SK-N-SH (cell line): ENCODE measurements at regions not wholly inside any gene's neighbourhood (a gene's known extent, or its start where the extent isn't known, plus 50 kb on each side); places are given as distances from the start of the nearest gene placed in this dataset.

ENCODE experiments used
- CTCF ChIA-PET: fragments of 300-600, 350-600 bp; formaldehyde crosslinking; extraction: SDS; loops from one replicate; lab custom pipeline; 2021; lab: Yijun Ruan, JAX
- POLR2A ChIA-PET: fragments of 350-600 bp; sonication (Branson Sonifier 250); formaldehyde crosslinking; extraction: SDS; loops from one replicate; lab custom pipeline; 2020; ENCODE audit warnings: antibody characterized with exemption, inconsistent platforms; lab: Yijun Ruan, JAX
- DNase-seq: peaks from one replicate; pipeline ENCODE4 v3.0.0; 2012
- H2AFZ ChIP-seq: fragments of 200-600 bp; sonication (generic); 2 replicates; pipeline ENCODE4 v1.8.1; 2016; ENCODE audit warnings: antibody characterized with exemption, mild to moderate bottlenecking, low read depth
- H3F3A ChIP-seq: fragments of 200-600 bp; sonication (generic); replicated peaks from 2 replicates; pipeline ENCODE3; 2016; ENCODE audit warnings: antibody characterized with exemption, mild to moderate bottlenecking; ENCODE audit not compliant: insufficient read depth
- H3K27ac ChIP-seq, 2 experiments: fragments of 200-500 bp in 1 of 2; fragments of 200-600 bp in 1 of 2; sonication (Bioruptor generic) in 1 of 2; sonication (generic), shearing (Covaris generic) in 1 of 2; 2 replicates each; pipeline versions ENCODE4 v1.5.1 to v1.6.1; 2014 to 2016; ENCODE audit warnings: low read depth in 2 of 2, inconsistent platforms in 1 of 2, low read length in 1 of 2, mild to moderate bottlenecking in 1 of 2, mixed read lengths in 1 of 2
- H3K27me3 ChIP-seq: fragments of 200-600 bp; sonication (generic), shearing (Covaris generic); 2 replicates; pipeline ENCODE4 v1.6.1; 2016; ENCODE audit warnings: mixed run types; ENCODE audit not compliant: insufficient read depth
- H3K36me3 ChIP-seq, 2 experiments: fragments of 200-500 bp in 1 of 2; fragments of 200-600 bp in 1 of 2; sonication (Bioruptor generic) in 1 of 2; sonication (generic) in 1 of 2; replicated peaks in 1 of 2; 2 replicates each; pipeline versions ENCODE3 to v1.5.1; 2014 to 2016; ENCODE audit warnings: low read length in 1 of 2, mild to moderate bottlenecking in 1 of 2; ENCODE audit not compliant: insufficient read depth in 2 of 2, control insufficient read depth in 1 of 2
- H3K4me1 ChIP-seq, 2 experiments: fragments of 200-500 bp in 1 of 2; fragments of 200-600 bp in 1 of 2; sonication (Bioruptor generic) in 1 of 2; sonication (generic), shearing (Covaris generic) in 1 of 2; 2 replicates each; pipeline versions ENCODE4 v1.5.1 to v1.6.1; 2014 to 2016; ENCODE audit warnings: low read depth in 1 of 2, low read length in 1 of 2, mixed run types in 1 of 2; ENCODE audit not compliant: insufficient read depth in 2 of 2, control insufficient read depth in 1 of 2
- H3K4me2 ChIP-seq: fragments of 200-600 bp; sonication (generic), shearing (Covaris generic); 2 replicates; pipeline ENCODE4 v1.6.1; 2017; ENCODE audit warnings: mixed run types
- H3K4me3 ChIP-seq, 2 experiments: fragments of 200-500 bp in 1 of 2; fragments of 200-600 bp in 1 of 2; sonication (Bioruptor generic) in 1 of 2; sonication (generic), shearing (Covaris generic) in 1 of 2; 2 replicates each; pipeline versions ENCODE4 v1.5.1 to v1.8.1; 2014 to 2016; ENCODE audit warnings: low read depth in 2 of 2, inconsistent platforms in 1 of 2, low read length in 1 of 2, mild to moderate bottlenecking in 1 of 2, mixed read lengths in 1 of 2, moderate library complexity in 1 of 2
- H3K79me2 ChIP-seq: fragments of 200-600 bp; sonication (generic); 2 replicates; pipeline ENCODE4 v1.8.1; 2017; ENCODE audit warnings: mild to moderate bottlenecking; ENCODE audit not compliant: insufficient read depth
- H3K9ac ChIP-seq: fragments of 200-600 bp; sonication (generic); 2 replicates; pipeline ENCODE4 v1.6.1; 2017; ENCODE audit warnings: mixed run types
- H3K9me2 ChIP-seq: fragments of 200-600 bp; sonication (generic); 2 replicates; pipeline ENCODE4 v1.6.1; 2017; ENCODE audit warnings: mixed run types
- H3K9me3 ChIP-seq: fragments of 200-600 bp; sonication (generic); 2 replicates; pipeline ENCODE4 v1.6.1; 2017; ENCODE audit warnings: mixed run types, mild to moderate bottlenecking, moderate library complexity
- H4K20me1 ChIP-seq: fragments of 200-600 bp; sonication (generic); 2 replicates; pipeline ENCODE4 v1.6.1; 2017; ENCODE audit warnings: mild to moderate bottlenecking, mixed run types; ENCODE audit not compliant: insufficient read depth
- CTCF ChIP-seq: fragments of 200-600 bp; sonication (generic); IDR thresholded peaks from 2 replicates; pipeline ENCODE4 v1.6.1; 2017; ENCODE audit warnings: antibody characterized with exemption, mild to moderate bottlenecking, moderate library complexity
- EP300 ChIP-seq, 2 experiments: IDR thresholded peaks; 2 replicates each; pipeline versions ENCODE4 v1.4.0 to v1.6.1; 2012; ENCODE audit warnings: borderline replicate concordance in 1 of 2, low read depth in 1 of 2, low read length in 1 of 2
- FOSL2 ChIP-seq: IDR thresholded peaks from 2 replicates; pipeline ENCODE4 v1.4.0; 2012; ENCODE audit warnings: low read depth, mild to moderate bottlenecking, moderate library complexity, borderline replicate concordance
- FOXJ3 ChIP-seq: sonication (generic); formaldehyde crosslinking; IDR thresholded peaks from 2 replicates; pipeline ENCODE4 v1.5.1; 2020; ENCODE audit warnings: mild to moderate bottlenecking, missing genetic modification reagents
- GATA2 ChIP-seq: sonication (generic); formaldehyde crosslinking; IDR thresholded peaks from 2 replicates; pipeline ENCODE4 v1.5.0; 2020; ENCODE audit warnings: mild to moderate bottlenecking, missing genetic modification reagents
- IRF3 ChIP-seq: fragments of 150-350 bp; IDR thresholded peaks from 2 replicates; pipeline ENCODE4 v1.6.1; 2016; ENCODE audit warnings: mild to moderate bottlenecking, low read depth, low read length
- JUND ChIP-seq: IDR thresholded peaks from 2 replicates; pipeline ENCODE4 v1.4.0; 2012
- MAX ChIP-seq: IDR thresholded peaks from 2 replicates; pipeline ENCODE4 v1.4.0; 2012; ENCODE audit warnings: low read depth
- MXI1 ChIP-seq: IDR thresholded peaks from 2 replicates; pipeline ENCODE4 v1.6.1; 2012; ENCODE audit warnings: mild to moderate bottlenecking, low read depth, low read length, improper control_type of control experiment
- NFIC ChIP-seq: IDR thresholded peaks from 2 replicates; pipeline ENCODE4 v1.4.0; 2012; ENCODE audit warnings: borderline replicate concordance
- PBX3 ChIP-seq: IDR thresholded peaks from 2 replicates; pipeline ENCODE4; 2012
- POLR2AphosphoS5 ChIP-seq: IDR thresholded peaks from 2 replicates; pipeline ENCODE4 v1.6.1; 2012; ENCODE audit warnings: low read depth, low read length
- REST ChIP-seq: IDR thresholded peaks from 2 replicates; pipeline ENCODE4 v1.6.1; 2012; ENCODE audit warnings: mild to moderate bottlenecking, low read depth, low read length, moderate library complexity
- RXRA ChIP-seq: IDR thresholded peaks from 2 replicates; pipeline ENCODE4 v1.4.0; 2012; ENCODE audit warnings: low read depth, mild to moderate bottlenecking, borderline replicate concordance
- SIN3A ChIP-seq: IDR thresholded peaks from 2 replicates; pipeline ENCODE4 v1.6.1; 2012; ENCODE audit warnings: low read depth, mild to moderate bottlenecking, low read length, moderate library complexity, borderline replicate concordance
- SMC3 ChIP-seq: IDR thresholded peaks from 2 replicates; pipeline ENCODE4 v1.6.1; 2012; ENCODE audit warnings: low read depth, low read length, improper control_type of control experiment
- TAF1 ChIP-seq: IDR thresholded peaks from 2 replicates; pipeline ENCODE4 v1.6.1; 2012; ENCODE audit warnings: low read depth, mild to moderate bottlenecking, low read length, moderate library complexity, borderline replicate concordance
- TCF12 ChIP-seq: IDR thresholded peaks from 2 replicates; pipeline ENCODE4 v1.4.0; 2012
- USF1 ChIP-seq: IDR thresholded peaks from 2 replicates; pipeline ENCODE4 v1.4.0; 2012; ENCODE audit warnings: low read depth, borderline replicate concordance
- USF2 ChIP-seq: fragments of 150-350 bp; IDR thresholded peaks from 2 replicates; pipeline ENCODE4 v1.6.1; 2017; ENCODE audit warnings: antibody characterized with exemption, low read length, low read depth, borderline replicate concordance
- ZBTB33 ChIP-seq: IDR thresholded peaks from 2 replicates; pipeline ENCODE4 v1.4.0; 2012; ENCODE audit warnings: low read depth, borderline replicate concordance
- WGBS: methylation state at CpG from one replicate; pipeline ENCODE4 v1.1.6; 2017; ENCODE audit warnings: low lambda C conversion rate; 5-methylcytosine and 5-hydroxymethylcytosine counted together

- DNase-seq = no peak
- H3F3A ChIP-seq = peaks cover 41% of the 10 kb centered on the region
- no peaks in the 10 kb centered on the region for H3K27me3 ChIP-seq
- ChIA-PET POLR2A (no interaction called here), CTCF (interaction anchor here (1.0 to 1.5 kb wide), 2 partner anchors 8 to 94 kb away, joined by 3 to 4 read pairs; no protein-coding TSS in a partner anchor)
- H3K27ac ChIP-seq = peak overlapping the region in 1 of 2 experiments; percentile 93; a peak in 3 of 4 replicates
- no peaks in the 10 kb centered on the region for H3K79me2 ChIP-seq
- H2AFZ ChIP-seq = peak overlapping the region; percentile 58
- peak overlapping the region; percentile 54 for H3K9ac ChIP-seq
- WGBS = 25% methylated on average over 7 of the region's 7 CpGs
- H3K4me3 ChIP-seq = no peak overlapping the region
- H3K9me2 ChIP-seq = no peaks in the 10 kb centered on the region
- H3K4me1 ChIP-seq = peaks cover 12 to 28% of the 10 kb centered on the region in 2 experiments; a peak in 3 of 4 replicates
- H3K9me3 ChIP-seq = no peaks in the 10 kb centered on the region
- no peaks in the 10 kb centered on the region for H4K20me1 ChIP-seq
- no peaks in the 10 kb centered on the region for H3K36me3 ChIP-seq
- peak overlapping the region; percentile 62; the same call in 1 of the 2 replicates for H3K4me2 ChIP-seq
- TF ChIP-seq FOSL2 = no peak; the same call in 1 of the 2 replicates
- TF ChIP-seq USF1 = no peak
- no peak for TF ChIP-seq MXI1
- TF ChIP-seq MAX = 0 out of 2 replicates have a peak, but pooled peaks have one; percentile 60
- no peak for TF ChIP-seq TAF1
- 0 out of 2 replicates have a peak, but pooled peaks have one; percentile 13 for TF ChIP-seq JUND
- no peak for TF ChIP-seq FOXJ3
- TF ChIP-seq PBX3 = peak; percentile 54
- TF ChIP-seq GATA2 (CRISPR knock-in tag) = no peak
- 0 out of 2 replicates have a peak, but pooled peaks have one; percentile 36 for TF ChIP-seq POLR2AphosphoS5
- TF ChIP-seq CTCF = no peak
- TF ChIP-seq IRF3 = no peak
- TF ChIP-seq REST = no peak
- TF ChIP-seq EP300 (IDR thresholded peaks at IDR 0.05; ENCODE audit: borderline replicate concordance in 1 of 2, low read depth in 1 of 2, low read length in 1 of 2) = peak in 1 of 2 experiments; percentile 66; a peak in 1 of 4 replicates
- no peak for TF ChIP-seq SIN3A
- no peak for TF ChIP-seq SMC3
- TF ChIP-seq NFIC = peak; percentile 39; the same call in 1 of the 2 replicates
- no peak for TF ChIP-seq USF2
- no peak for TF ChIP-seq ZBTB33
- peak; percentile 50; the same call in 1 of the 2 replicates for TF ChIP-seq TCF12
- no peak for TF ChIP-seq RXRA
Measured at GRCh38 chr14:50010752-50011151, 105.6 kb downstream of the VCPKMT start.
